Activated CD4-positive, alpha-beta T cell treated with anti-CD3 and anti-CD28 coated beads, Interleukin-10, Interleukin-2, amounts not matched to agents 100 ng/mL and 50 ng/mL, durations not matched to agents 16 hours and 8 hours (primary cell): ENCODE measurements at regions not wholly inside any gene's neighbourhood (a gene's known extent, or its start where the extent isn't known, plus 50 kb on each side); places are given as distances from the start of the nearest gene placed in this dataset.
A peak's percentile ranks its signal among the peaks of the same experiment; 100 is the strongest.
"Not testable (repeated sequence)": the region's sequence is repeated elsewhere in the genome, so short reads cannot be mapped to it uniquely, and the experiment has no call there.

Experiments
- DNase-seq: peaks from one replicate; pipeline ENCODE4 v3.0.0-alpha.2; 2020

DNA sequence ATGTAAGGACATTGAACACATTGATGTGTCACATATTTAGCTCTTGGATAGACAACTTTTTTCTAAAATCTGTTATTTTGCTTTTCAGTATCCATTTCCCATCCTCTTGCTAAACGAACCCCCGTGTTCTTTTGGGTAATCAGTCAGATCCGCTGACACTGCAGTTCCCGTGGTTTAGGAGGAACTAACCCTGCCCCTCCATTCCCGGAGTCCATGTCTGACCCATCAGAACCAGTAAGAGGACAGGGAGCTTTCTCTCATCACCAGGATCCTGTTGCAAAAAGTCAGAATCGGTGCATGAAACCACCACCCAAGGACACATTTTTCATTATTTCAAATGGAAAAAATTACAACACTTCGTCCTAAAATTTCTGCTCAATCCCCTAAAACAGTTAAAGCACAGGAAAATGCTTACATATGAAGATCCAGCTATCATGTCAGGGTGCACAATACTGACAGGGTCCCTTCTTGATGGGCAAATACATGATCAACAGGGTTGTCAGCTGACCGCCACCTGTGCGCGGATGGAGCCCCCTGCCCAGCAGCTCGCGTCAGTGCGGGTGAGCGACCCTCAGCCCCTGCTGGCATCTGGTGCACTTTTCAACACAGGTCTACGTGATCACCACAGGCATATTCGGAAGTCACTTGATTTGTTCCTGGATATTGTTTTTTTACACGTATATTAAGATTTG lies 276.8 kb downstream of the ADGRD1 start:
- DNase-seq: no peak

DNA sequence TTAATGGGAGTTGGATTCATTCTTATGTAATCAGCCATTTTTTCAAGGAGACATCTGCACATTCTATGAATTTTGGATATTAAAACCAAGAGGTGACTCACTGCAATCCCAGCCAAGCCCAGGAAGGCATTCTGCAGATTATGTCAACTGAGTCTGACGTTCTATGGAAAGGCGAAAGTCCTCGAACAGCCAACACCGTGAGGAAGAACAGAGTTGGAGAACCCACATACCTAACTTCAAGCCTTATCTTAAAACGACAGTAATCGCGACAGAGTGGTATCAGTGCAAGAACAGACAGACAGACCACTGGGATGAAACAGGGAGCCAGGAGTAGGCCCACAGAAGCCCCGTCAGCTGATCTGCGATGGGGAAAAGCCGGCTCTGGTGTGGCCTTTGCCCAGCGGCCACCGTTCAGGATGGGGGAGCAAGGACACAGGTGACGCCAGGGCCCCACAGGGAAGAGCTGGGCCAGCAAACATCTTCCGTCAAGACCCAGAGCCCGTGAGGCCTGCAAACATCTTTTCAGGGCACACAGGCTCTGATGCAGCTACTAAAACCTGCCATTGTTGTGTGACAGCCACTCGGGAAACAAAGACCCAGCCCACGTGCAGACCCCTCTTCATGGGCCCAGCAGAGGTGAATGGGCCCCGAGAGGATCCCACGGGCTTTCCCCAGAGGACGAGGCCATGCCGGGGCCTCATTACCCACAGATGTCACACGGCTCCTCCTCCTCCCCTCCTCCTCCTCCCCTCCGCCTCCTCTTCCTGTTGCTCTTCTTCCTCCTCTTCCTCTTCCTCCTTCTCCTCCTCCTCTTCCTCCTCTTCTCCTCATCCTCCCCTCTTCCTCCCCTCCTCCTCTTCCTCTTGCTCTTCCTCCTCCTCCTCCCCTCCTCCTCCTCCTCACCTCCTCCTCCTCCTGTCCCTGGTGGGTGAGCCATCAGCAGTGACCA lies 277.6 kb downstream of the ADGRD1 start:
- DNase-seq: no peak

DNA sequence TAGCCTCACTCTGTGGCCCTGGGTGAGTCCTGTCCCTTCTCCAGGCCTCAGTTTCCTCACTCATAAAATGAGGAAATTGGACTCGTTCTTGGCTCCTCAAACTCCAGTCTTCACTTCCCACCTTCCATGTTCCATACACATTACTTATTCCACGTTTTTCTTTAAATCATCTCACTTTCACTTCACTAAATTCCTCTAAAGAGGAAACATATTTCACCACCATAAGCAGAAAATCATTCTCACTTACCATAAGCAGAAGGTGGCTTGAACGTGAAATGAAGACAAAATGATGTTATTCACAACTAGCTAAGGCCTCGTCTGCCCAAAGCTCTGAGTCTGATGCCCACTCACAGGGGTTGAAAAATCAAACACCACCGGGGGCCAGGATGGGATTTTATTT lies 278.3 kb downstream of the ADGRD1 start:
- DNase-seq: no peak

DNA sequence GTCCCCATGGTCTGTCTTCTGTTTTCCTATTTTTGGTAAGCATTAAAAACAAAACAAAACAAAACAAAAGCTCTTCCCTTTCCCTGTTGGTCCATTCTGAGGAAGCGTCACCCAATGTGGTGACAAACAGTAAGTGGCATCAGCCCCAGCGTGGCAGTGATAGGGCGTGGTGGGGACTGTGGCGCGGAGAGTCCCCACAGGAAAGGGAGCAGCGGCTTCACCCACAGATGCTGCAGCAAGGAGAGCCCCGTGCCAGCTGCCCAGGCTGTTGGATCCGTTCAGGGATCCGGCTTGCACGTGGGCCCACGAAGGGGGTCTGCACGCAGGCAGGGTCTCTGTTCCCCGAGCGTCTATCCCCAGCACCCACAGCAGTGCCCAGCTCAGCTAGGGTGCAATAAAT lies 279.2 kb downstream of the ADGRD1 start:
- DNase-seq: not testable (repeated sequence)

DNA sequence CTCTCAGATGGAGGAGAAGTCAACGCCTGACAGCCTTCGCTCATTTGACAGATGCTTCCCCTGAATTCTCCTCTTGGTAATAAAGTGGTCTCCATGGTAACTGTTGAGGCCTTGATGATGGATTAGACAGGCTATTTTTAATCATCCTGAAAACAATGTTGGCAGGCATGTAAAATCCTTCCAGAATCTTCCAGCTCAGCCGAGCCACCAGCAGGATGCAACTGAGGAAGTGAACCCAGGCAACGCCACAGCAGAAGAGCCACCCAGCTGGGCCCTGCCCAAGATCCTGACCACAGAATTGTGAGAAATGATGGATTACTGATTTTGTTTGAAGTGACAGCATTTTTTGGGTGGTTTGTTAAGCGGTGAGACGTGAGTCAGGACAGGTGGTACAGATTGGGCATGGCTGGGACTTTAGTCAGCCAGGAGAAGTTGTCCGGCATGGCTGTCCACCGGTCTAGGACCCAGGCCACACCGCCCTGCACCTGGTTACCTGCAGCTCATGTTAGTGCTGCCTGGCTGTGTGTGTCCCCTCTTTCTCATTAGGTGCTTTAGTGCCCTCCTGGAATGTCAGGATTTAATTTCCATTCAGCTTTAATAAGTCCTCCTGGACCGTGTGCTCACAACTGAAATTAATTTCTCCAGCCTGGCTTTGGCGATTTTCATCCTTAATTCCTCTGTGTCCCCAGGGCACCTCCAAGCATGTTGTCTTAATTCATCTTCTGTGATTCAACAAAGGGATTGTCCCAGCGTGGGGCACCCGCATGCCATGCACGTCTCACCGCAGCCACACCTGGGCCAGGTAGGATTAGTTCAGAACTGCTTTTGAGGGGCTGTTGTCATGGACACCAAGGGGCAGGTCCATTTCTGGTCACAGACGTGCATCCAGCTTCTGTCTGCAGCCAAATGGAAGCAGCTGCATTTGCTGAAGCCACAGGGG lies 280.4 kb downstream of the ADGRD1 start:
- not testable (repeated sequence) for DNase-seq

DNA sequence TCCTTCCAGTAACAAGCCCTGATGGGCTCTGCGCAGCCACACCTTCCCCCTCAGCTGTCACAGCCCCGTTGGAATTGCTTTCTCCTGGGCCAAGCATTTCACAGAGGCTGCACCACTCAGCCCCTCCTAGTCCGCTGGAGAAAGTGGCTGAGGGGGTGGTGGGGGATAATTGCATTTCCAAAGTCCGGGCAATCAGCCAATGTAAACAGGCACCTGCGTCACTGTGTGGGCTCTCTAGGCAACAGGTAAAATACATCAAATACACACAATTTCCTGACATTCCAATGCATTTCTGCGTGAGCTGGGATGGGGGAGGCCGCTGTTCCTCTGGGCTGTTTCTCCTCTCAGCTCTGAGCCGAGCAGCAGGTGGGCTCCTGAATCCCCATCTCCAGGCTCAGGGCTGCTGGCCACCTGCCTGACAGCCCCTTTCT lies 281.1 kb downstream of the ADGRD1 start:
- not testable (repeated sequence) for DNase-seq

DNA sequence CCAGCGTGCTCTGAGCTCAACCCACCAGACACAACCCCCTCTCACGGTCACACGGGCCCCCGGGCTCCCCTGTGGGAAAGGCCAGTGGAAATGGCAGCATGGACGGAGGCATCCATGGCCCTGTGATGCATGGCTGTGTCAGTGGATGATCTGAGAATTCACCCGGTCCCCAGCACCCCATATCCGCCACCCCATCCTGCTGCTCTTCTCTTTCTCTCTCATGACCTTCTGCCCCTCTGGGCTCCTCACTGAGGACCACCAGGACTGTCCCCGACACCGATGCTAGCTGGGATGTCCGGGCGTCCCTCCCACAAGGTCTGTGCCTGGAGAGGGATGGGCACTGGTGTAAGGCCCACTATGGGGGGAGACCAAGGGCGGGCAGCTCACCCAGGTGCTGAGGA lies 282.2 kb downstream of the ADGRD1 start:
- no peak for DNase-seq

DNA sequence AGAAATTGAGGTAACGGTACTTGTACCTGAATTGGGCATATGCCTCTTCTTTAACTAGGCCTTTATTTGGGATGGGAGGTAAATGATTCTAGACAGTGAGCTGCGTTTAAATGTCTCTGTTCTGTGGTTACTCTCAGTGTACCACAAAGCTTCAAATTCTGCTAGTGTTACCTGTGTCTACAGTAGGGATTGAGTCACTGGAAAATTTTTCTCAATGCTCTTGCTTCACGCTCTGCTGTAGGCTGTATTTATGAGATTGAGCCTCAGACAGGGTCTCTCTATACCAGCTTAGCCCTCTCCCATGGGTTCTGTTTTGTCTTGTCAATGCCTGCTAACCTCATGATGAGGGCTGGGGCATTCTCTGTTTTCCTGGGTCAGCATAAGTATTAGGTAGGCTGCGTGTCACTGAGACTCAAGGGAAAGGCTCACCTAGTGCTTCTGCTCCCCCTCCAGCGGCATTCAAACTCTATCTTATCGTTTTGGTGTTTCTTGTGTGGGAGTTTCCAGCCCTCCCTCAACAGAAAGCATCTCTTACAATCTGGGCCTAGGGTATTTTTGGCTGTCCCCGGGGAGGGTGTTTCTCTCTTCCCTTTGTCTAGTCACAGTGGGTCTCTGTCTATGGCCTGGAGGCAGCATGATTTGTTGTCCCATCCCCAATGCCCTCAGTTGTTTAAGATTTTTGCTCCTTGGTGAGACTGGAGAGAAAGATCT lies 285.8 kb downstream of the ADGRD1 start:
- no peak for DNase-seq

DNA sequence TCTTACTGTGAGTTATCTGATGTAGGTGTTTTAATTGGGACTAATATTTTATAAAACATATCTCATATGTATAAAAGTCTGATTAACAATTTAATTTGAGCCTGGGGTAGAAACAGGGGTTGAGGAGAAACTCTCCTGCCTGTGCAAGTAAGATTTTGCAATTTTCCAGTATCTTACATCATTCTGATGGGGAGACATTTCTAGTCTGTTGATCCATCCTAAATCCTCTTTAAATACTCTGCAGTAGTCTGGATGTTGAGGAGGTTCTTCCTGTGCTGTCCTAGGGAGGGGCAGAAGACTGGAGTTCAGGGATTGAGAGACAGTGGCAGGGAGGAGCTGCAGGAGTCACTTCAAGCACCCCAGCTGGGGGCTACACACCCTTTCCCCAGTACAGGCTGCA lies 287.8 kb downstream of the ADGRD1 start:
- DNase-seq: no peak

DNA sequence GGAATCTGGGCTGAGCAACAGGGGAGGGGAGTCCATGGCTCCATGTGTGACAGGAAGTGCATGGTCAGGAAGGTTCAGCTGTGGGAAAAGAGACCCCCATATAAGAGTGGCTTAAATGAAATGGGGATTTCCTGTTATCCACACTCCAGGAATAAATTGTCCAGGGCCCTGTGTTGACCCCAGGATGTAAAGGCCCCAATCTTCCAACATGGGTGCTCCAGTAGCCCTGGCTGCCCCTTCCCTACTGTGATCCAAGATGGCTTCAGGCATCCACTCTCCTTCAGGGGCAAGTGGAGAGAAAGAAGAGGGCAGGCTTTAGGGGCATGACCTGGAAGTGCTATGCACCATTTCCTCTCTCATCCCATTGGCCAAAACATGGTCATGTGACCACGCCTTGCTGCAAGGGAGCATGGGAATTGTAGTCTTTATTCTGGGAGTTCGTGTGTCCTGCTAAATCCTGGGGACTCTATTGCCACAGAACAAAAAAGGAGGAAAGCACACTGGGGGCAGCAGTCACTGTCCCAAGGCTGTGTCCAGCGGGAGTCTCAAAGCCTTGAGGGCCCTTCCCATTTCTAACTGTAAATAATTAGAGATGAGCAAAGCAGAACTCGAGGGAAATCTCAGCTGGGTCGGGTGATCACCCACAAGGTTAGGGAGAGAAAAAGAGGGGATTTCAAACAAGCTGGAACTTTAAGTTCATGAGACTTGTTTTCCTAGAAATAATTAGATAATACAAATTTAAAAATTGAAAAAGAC lies 289.2 kb downstream of the ADGRD1 start:
- peak; percentile 65 for DNase-seq

DNA sequence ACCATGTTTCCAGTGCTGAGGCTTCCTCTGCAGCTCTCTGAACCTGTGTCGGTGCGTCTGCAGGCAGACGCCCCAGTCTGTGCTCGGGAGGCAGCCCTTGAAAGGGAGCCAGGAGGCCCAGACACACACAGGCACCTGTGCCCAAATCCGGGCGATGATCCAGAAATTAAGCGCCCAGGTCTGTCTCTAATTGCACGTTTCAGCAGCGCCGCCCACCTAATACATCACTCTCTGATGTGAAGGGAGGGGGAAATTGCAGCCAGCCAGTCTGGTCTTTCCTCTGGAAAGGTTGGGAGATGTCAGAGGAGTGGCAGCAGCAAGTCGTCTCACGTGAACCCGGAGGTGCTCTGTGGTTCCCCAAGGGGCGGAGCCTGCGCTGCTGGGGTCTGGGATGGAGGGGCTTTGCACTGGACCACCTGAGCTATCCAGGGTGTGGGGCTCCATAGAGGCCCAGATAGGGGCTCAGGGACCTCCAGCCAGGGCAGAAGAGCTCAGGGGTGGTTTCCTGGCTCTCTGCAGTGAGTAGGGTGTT lies 290.5 kb downstream of the ADGRD1 start:
- DNase-seq: not testable (repeated sequence)

DNA sequence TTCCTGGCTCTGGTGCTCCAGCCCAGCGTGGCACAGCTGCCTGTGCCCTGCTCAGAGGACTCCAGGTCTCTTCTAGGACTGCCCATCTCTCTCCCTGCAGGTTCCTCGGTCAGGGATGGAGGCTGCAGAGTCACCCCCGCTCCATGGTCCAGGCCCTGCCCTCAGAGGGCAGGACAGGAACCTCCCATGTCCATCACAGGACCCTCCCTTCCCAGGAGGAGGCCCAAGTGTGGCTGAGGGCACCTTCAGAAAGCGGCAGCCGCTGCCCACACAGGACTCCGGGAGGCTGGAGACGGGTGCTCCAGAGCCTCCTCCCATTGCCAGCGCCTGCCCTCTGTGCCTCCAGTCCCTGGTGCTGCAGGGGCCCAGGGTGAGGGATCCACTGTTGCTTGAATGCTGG lies 291.5 kb downstream of the ADGRD1 start:
- DNase-seq: not testable (repeated sequence)

DNA sequence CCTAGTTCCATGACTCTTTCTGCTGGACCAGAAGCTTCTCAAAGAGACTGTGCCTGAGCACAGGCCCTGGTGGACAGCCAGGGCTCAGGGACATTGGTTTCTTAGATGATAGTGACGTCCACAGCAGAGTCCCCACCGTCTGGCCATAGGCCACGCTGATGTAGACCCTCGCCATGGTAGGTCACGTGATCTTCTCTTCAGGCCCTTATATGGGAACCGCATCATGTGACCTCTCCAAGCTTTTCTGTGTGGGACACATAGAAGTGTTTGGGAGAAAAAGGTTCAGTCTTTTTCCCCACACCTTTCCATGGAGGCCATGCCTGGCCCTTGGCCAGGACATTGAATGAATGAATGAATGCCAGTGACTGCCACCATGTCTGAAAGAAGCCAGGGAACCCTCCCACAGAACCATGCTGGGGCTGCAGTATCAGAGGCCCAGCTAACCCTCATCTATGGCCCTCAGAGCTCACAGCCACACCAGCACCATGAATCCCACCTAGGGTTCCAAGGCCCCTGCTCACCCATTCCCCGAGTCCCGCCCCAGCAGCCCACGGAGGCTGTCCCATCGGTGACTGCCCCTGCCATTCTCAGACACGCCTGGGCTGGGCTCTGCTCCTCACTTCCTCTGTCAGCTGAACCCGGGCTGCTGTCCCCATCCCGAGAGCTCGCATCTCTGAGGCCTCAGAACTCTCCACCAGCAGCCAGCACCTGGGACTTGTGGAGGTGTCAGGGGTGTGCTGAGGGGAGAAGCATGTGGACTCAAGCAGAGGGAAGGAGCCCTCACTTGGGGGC lies 292.1 kb downstream of the ADGRD1 start:
- no peak for DNase-seq

DNA sequence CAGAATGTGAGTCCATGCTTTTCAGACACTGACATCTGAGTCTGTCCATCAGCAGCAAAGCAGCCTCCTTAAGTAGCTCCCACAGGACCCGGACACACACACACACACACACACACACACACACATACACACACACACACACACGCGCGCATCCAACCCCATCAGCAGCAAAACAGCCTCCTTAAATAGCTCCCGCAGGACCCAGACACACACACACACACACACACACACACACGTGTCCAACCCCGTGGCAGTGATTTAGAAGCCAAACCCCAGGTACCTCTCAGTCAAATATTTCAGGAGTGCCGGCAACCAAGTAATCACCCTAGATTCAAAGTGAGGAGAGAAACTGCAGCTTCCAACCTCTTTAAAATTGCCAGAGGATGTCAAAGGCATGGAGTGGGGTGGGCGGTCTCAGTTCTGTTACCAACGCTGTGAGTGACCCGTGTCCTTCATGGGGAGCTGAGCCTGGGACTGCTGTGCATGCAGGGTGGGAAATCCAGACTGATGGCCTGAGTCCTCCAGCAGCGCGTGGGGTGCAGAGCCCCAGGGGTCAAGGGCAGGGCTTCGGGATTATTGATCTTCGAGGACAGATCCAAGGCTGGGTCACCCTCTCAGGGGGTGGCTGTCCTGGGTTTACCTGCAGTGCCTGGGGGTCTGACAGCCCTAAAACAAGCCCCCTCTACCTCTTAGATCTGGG lies 293.5 kb downstream of the ADGRD1 start:
- not testable (repeated sequence) for DNase-seq

DNA sequence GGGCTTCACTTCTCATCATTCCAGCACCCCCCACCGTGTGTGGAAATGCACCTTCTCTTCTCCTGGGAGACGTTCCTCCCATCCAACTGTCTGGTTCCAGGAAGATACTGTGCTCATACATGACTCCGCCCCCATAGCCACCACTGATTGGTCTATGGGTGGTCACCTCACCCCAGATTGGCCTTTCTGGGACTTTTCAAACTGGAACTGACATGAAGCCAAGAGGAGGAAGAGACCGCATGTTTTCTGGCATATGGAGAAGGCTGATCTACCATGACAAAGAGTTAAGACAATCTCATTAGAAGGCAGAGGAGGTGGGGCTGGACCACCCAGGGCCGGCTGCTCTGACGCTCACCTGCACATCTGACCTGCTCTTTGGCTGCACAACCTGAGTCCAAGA lies 294.2 kb downstream of the ADGRD1 start:
- DNase-seq: not testable (repeated sequence)

DNA sequence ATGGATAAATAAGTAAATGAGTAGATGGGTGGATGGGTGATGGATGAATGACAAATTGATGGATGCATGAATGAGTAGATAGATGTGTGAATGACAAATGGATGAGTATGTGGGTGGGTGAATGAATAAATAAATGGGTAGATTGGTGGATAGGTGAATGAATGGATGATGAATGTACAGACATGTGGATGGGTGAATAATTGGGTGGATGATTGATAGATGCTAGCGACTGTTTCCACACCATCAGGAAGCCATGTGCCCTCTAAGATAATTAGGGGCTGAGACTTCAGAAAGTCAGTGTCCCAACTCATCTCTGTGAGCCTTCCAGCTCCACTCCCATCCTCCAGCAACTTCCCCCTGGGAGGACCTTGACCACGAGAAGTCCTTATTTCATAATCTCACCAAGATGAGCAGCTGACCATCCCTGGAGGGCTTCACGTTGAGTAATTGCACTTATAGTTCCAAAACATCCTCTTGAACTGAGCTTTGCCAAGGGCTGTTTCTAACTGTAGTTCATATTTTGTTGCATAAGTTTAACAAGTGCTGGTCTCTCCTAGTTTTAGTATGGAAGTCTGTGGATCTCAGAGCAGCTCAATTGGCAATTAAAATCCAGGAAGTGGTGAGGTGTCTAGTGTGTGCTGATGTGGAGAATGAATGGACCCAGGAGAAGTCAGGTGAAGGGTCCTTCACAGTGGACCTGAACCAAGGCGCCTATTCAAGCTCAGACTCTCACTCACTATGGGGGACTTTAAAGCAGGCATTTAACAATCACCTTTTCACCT lies 295.7 kb downstream of the ADGRD1 start:
- no peak for DNase-seq

DNA sequence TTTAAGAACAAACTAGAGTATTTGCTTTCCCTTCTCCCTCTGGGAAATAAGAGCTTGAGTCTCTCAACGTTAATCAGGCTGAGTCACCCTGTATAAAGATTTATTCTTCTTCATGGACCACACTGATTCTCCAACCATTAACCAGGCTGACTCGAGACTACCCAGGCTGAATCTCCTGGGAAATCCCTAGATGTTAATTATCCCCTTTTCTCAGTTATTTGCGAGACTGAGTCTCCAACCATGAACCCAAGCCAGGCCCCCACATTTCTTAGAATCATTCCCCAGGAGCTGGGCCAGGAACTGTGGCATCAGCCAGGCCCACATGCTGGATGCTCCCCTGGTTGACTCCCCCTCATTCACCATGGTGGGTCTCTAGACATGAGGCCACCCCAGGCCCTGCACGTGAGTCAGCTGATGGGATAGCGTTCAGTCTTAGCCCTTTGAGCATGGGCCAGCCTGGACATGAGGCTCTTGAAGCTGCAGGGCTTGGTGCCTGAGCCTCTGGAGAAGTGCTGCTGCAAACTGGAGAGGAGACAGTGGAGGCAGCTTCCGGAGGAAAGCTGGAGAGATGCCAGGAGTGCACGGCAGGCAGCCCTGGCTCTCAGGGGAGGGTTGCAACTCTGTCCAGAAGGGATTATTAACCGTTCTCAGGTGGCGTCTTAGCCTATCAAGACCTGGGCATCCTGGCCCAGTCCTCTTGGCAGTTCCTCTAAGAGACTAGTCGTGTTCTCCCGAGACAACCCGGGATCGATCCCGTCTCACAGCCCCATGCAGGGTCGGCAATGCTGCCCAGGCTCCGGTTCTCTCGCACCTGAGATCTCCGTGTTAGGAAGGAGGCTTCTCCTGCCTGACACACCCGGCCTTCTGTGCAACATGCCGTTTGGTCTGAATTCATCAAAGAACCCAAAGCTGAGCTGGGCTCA lies 296.6 kb downstream of the ADGRD1 start:
- DNase-seq: no peak

DNA sequence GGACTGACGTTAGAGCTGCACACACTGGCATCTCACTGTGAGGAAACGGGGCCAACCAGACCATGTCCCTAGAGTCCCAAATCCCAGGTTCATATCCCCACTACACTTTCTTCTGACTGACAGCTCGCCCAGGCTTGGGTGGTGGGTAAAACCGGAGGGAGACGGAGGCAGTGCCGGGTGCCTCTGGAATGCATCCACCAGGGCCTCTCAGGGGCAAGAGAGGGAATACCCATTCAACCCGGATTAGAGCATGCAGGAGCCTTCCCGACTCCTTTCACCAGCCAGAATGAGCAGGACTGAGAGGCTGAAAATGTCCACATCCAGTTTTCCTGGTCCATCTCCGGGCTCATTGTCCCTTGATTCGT lies 297.2 kb downstream of the ADGRD1 start:
- no peak for DNase-seq
